ENCODE measurements at regions not wholly inside any gene's neighbourhood (a gene's known extent, or its start where the extent isn't known, plus 50 kb on each side); places are given as distances from the start of the nearest gene placed in this dataset.

- Histone ChIP-seq H3K18ac (ENCODE audit: low read depth, low read length) (no peak overlapping the region), H3K9ac (ENCODE audit: low read depth, low read length) (no peak overlapping the region), H3K9me1 (ENCODE audit: insufficient read depth, low read length) (no peaks in the 10 kb centered on the region), H4K20me1 (ENCODE audit: insufficient read depth, low read length) (peaks cover 20% of the 10 kb centered on the region; the same call in 1 of the 2 replicates), H2AK9ac (replicated peaks; ENCODE audit: low read depth, low read length, poor library complexity) (no peak overlapping the region), H3K23ac (ENCODE audit: low read depth, low read length) (no peak overlapping the region), H3K4me1 (ENCODE audit: control insufficient read depth, insufficient read depth, low read length) (peaks cover 2% of the 10 kb centered on the region; the same call in 1 of the 2 replicates), H3K4ac (ENCODE audit: low read depth, low read length) (no peak overlapping the region), H3K56ac (ENCODE audit: extremely low read depth, insufficient read depth, low read length) (no peak overlapping the region), H4K5ac (ENCODE audit: low read depth, low read length) (no peak overlapping the region), H3K4me2 (ENCODE audit: low read depth, low read length) (no peak overlapping the region), H4K91ac (ENCODE audit: insufficient read depth, low read depth, low read length) (no peak overlapping the region), H3K9me3 (ENCODE audit: control insufficient read depth, insufficient read depth, low read length) (no peaks in the 10 kb centered on the region), H3K27ac (ENCODE audit: insufficient read depth, low read length) (no peak overlapping the region), H3K79me1 (ENCODE audit: low read depth in 1 of 2, low read length in 2 of 2) (peaks cover 32 to 35% of the 10 kb centered on the region in 2 experiments), H2BK20ac (ENCODE audit: low read depth, low read length) (no peak overlapping the region), H3K4me3 (ENCODE audit: insufficient read depth, low read depth, low read length) (no peak overlapping the region), H3K14ac (replicated peaks; ENCODE audit: low read depth, low read length) (no peak overlapping the region), H3K27me3 (ENCODE audit: control insufficient read depth, insufficient read depth, low read length) (no peaks in the 10 kb centered on the region), H2BK15ac (ENCODE audit: low read depth, low read length) (no peak overlapping the region), H4K8ac (ENCODE audit: low read depth in 2 of 2, low read length in 2 of 2) (no peak overlapping the region), H2AFZ (replicated peaks; ENCODE audit: low read length, poor library complexity) (no peak overlapping the region), H2BK5ac (ENCODE audit: low read depth, low read length, poor library complexity, severe bottlenecking) (no peak overlapping the region), H2BK120ac (ENCODE audit: low read depth, low read length) (no peak overlapping the region), H3K36me3 (ENCODE audit: control insufficient read depth, insufficient read depth, low read length) (no peaks in the 10 kb centered on the region), H2AK5ac (ENCODE audit: low read depth, low read length) (no peak overlapping the region)
- in situ Hi-C loops (cut with MboI; ENCODE audit: low sequenced_read_pairs), result no loop called here
- ATAC-seq (ENCODE audit: low read depth) (no peak), DNase-seq (no peak)
- WGBS, 2 experiments (ENCODE audit: extremely low coverage in 2 of 2, insufficient read length in 1 of 2), result no CpG with 5 or more reads among the region's 3 CpGs
- no peak for TF ChIP-seq RFX5 (IDR thresholded peaks at IDR 0.05; ENCODE audit: low read depth, low read length)
- TF ChIP-seq RAD21 (IDR thresholded peaks at IDR 0.05; ENCODE audit: low read length), result no peak
- TF ChIP-seq FOS (IDR thresholded peaks at IDR 0.05; ENCODE audit: low read depth, low read length), result no peak
- no peak for TF ChIP-seq NFE2L2 (IDR thresholded peaks at IDR 0.05; ENCODE audit: low read depth, low read length)
- no peak for TF ChIP-seq CHD1 (IDR thresholded peaks at IDR 0.05; ENCODE audit: low read depth, low read length)
- no peak for TF ChIP-seq MAZ (IDR thresholded peaks at IDR 0.05; ENCODE audit: borderline replicate concordance, low read depth, low read length)
- no peak for TF ChIP-seq SMC3 (IDR thresholded peaks at IDR 0.05; ENCODE audit: low read depth, low read length)
- no peak for TF ChIP-seq USF2 (IDR thresholded peaks at IDR 0.05; ENCODE audit: low read depth, low read length)
- TF ChIP-seq BHLHE40 (IDR thresholded peaks at IDR 0.05; ENCODE audit: low read depth, low read length), result no peak
- TF ChIP-seq CEBPB (IDR thresholded peaks at IDR 0.05; ENCODE audit: low read depth, low read length), result no peak
- TF ChIP-seq RCOR1 (IDR thresholded peaks at IDR 0.05; ENCODE audit: insufficient replicate concordance, low read length), result no peak
- no peak for TF ChIP-seq CTCF (conservative IDR thresholded peaks at IDR 0.05; ENCODE audit: low read depth, low read length)
- no peak for TF ChIP-seq POLR2A (IDR thresholded peaks at IDR 0.05; ENCODE audit: low read depth, low read length)
- ChIA-PET POLR2A (ENCODE audit: unreplicated experiment) (no interaction called here), CTCF (no interaction called here)
- no TSS peak for BruUV-seq (replicated peaks)
- dilution Hi-C loops (cut with HindIII; ENCODE audit: low sequenced_read_pairs, unreplicated experiment), result no loop called here
- intact Hi-C loops (cut with micrococcal nuclease), result loop anchor here (5.0 kb wide), 1 partner anchor 134 kb away; no protein-coding TSS in a partner anchor
These were observed 83.7 kb upstream of the ARHGAP32 start for GRCh38 chr11:129275828-129276227.
